Endothelial cell of umbilical vein (primary cell): ENCODE measurements at regions not wholly inside any gene's neighbourhood (a gene's known extent, or its start where the extent isn't known, plus 50 kb on each side); places are given as distances from the start of the nearest gene placed in this dataset.

Source experiments
- CTCF ChIP-seq, 2 donors: IDR thresholded peaks; 1 replicate in 1 of 2; 2 replicates in 1 of 2; pipeline ENCODE4 v1.5.1; 2011; ENCODE audit warnings: low read length in 2 of 2, mild to moderate bottlenecking in 2 of 2, moderate library complexity in 2 of 2, control low read depth in 1 of 2, inconsistent platforms in 1 of 2, low read depth in 1 of 2; ENCODE audit not compliant: insufficient read depth in 1 of 2; ENCODE audit errors: extremely low read depth in 1 of 2
- EZH2 ChIP-seq: IDR thresholded peaks from 2 replicates; pipeline ENCODE4 v1.6.1; 2012; ENCODE audit warnings: borderline replicate concordance, low read depth, mild to moderate bottlenecking, moderate library complexity, low read length, inconsistent platforms; ENCODE audit not compliant: severe bottlenecking
- POLR2A ChIP-seq: IDR thresholded peaks from 2 replicates; pipeline ENCODE4 v1.6.1; 2012; ENCODE audit warnings: low read depth, mild to moderate bottlenecking, control low read depth, low read length

- TF ChIP-seq EZH2 (no peak), POLR2A (no peak), CTCF (IDR thresholded peaks at IDR 0.05; ENCODE audit: extremely low read depth in 1 of 2, insufficient read depth in 1 of 2, low read depth in 1 of 2, low read length in 2 of 2) (no peak)
Measured at GRCh38 chr13:50154697-50155096, 139.5 kb downstream of the KCNRG start.
